ENCODE measurements at regions not wholly inside any gene's neighbourhood (a gene's known extent, or its start where the extent isn't known, plus 50 kb on each side); places are given as distances from the start of the nearest gene placed in this dataset.

GRCh38 chr2:88355486-88355885 lies 97.0 kb downstream of the FOXI3 start:
- no peaks in the 10 kb centered on the region for H3K27me3 ChIP-seq (ENCODE audit: insufficient read depth, low read length)
- no peaks in the 10 kb centered on the region for H3K9me3 ChIP-seq (ENCODE audit: low read length)
- H3K4me1 ChIP-seq (ENCODE audit: insufficient read depth, low read length, severe bottlenecking): no peaks in the 10 kb centered on the region
- H3K4me2 ChIP-seq (ENCODE audit: low read length): no peak overlapping the region
- no peak overlapping the region for H3K27ac ChIP-seq (ENCODE audit: low read depth, low read length, poor library complexity, severe bottlenecking)
- H3K4me3 ChIP-seq (ENCODE audit: low read depth, low read length, poor library complexity, severe bottlenecking): no peak overlapping the region
- H3K9ac ChIP-seq (ENCODE audit: low read length): no peak overlapping the region
- H3F3A ChIP-seq (ENCODE audit: insufficient read depth, low read length): no peaks in the 10 kb centered on the region
- H3K79me2 ChIP-seq (ENCODE audit: insufficient read depth, low read length): no peaks in the 10 kb centered on the region
- TF ChIP-seq, protein P1, sequence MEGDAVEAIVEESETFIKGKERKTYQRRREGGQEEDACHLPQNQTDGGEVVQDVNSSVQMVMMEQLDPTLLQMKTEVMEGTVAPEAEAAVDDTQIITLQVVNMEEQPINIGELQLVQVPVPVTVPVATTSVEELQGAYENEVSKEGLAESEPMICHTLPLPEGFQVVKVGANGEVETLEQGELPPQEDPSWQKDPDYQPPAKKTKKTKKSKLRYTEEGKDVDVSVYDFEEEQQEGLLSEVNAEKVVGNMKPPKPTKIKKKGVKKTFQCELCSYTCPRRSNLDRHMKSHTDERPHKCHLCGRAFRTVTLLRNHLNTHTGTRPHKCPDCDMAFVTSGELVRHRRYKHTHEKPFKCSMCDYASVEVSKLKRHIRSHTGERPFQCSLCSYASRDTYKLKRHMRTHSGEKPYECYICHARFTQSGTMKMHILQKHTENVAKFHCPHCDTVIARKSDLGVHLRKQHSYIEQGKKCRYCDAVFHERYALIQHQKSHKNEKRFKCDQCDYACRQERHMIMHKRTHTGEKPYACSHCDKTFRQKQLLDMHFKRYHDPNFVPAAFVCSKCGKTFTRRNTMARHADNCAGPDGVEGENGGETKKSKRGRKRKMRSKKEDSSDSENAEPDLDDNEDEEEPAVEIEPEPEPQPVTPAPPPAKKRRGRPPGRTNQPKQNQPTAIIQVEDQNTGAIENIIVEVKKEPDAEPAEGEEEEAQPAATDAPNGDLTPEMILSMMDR (IDR thresholded peaks at IDR 0.05; ENCODE audit: low read length): no peak
- TF ChIP-seq EZH2 (IDR thresholded peaks at IDR 0.05; ENCODE audit: borderline replicate concordance, low read length): no peak
- no peaks in the 10 kb centered on the region for H3K9me2 ChIP-seq (ENCODE audit: low read depth, low read length)
- no peaks in the 10 kb centered on the region for H4K20me1 ChIP-seq (ENCODE audit: insufficient read depth, low read length)
- no peaks in the 10 kb centered on the region for H3K36me3 ChIP-seq (ENCODE audit: insufficient read depth, low read length)
- H2AFZ ChIP-seq (ENCODE audit: low read length): no peak overlapping the region

- Histone ChIP-seq H3K4me3 (ENCODE audit: low read depth, low read length, poor library complexity, severe bottlenecking) (no peak overlapping the region), H3K9me3 (ENCODE audit: low read length) (no peaks in the 10 kb centered on the region), H3F3A (ENCODE audit: insufficient read depth, low read length) (no peaks in the 10 kb centered on the region), H3K9me2 (ENCODE audit: low read depth, low read length) (no peaks in the 10 kb centered on the region), H3K79me2 (ENCODE audit: insufficient read depth, low read length) (no peaks in the 10 kb centered on the region), H3K27me3 (ENCODE audit: insufficient read depth, low read length) (no peaks in the 10 kb centered on the region), H3K4me2 (ENCODE audit: low read length) (no peak overlapping the region), H2AFZ (ENCODE audit: low read length) (no peak overlapping the region), H4K20me1 (ENCODE audit: insufficient read depth, low read length) (no peaks in the 10 kb centered on the region), H3K36me3 (ENCODE audit: insufficient read depth, low read length) (no peaks in the 10 kb centered on the region), H3K27ac (ENCODE audit: low read depth, low read length, poor library complexity, severe bottlenecking) (no peak overlapping the region), H3K9ac (ENCODE audit: low read length) (no peak overlapping the region), H3K4me1 (ENCODE audit: insufficient read depth, low read length, severe bottlenecking) (no peaks in the 10 kb centered on the region)
- no peak for TF ChIP-seq EZH2 (IDR thresholded peaks at IDR 0.05; ENCODE audit: borderline replicate concordance, low read length)
- TF ChIP-seq, protein P1 (IDR thresholded peaks at IDR 0.05; ENCODE audit: low read length): no peak; the same call in 1 of the 2 replicates
Measured at GRCh38 chr2:88351249-88351601, 101.3 kb downstream of the FOXI3 start.

DNA sequence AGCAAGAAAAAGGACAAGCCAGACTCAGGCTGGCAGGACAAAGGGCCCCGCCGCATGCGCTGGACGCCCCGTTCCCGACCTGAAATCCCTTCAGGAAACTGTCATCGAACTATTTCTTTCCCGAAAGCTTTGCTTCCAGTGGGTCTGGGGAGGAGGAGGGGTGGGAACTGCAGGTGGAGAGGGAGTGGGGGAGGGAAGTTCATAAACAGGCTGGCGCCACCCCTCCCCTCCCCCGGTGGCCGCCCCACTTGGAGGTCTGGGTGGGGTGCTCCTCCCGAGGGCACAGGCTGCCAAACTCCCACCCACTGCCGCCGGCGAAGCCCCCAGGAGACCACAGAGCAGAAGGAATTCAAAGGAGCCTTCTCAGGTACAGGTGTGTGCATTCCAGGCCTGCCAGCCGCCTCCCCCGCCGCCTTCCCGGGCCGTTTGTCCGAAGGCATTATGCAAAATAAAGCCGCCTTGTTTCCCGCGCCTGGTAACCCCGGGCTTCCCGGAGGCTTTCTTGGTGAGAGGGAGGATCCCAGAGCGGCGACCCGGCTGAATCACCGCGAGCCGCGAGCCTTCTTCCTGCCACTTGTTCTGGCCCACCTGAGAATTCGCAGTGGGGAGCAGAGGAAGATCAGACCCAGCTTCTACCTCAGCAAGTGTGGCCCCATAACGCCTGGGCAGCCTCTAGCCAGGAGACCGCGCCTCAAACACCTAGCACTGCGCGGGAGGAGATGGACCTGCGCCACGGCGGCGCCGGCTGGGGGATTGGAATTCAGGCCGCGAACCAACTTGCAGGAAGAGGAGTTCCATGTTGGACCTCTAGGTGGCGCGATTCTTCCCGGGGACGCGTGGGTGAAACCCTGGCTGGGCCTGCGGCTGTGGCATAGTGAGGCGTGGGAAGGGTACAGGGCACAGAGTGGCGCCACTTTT lies 101.9 kb downstream of the FOXI3 start:
- Histone ChIP-seq H2AFZ (ENCODE audit: low read length) (no peak overlapping the region), H3F3A (ENCODE audit: insufficient read depth, low read length) (no peaks in the 10 kb centered on the region), H3K9me2 (ENCODE audit: low read depth, low read length) (no peaks in the 10 kb centered on the region), H4K20me1 (ENCODE audit: insufficient read depth, low read length) (no peaks in the 10 kb centered on the region), H3K4me2 (ENCODE audit: low read length) (no peak overlapping the region), H3K27ac (ENCODE audit: low read depth, low read length, poor library complexity, severe bottlenecking) (no peak overlapping the region), H3K79me2 (ENCODE audit: insufficient read depth, low read length) (no peaks in the 10 kb centered on the region), H3K4me1 (ENCODE audit: insufficient read depth, low read length, severe bottlenecking) (no peaks in the 10 kb centered on the region), H3K9ac (ENCODE audit: low read length) (no peak overlapping the region), H3K27me3 (ENCODE audit: insufficient read depth, low read length) (no peaks in the 10 kb centered on the region), H3K9me3 (ENCODE audit: low read length) (no peaks in the 10 kb centered on the region), H3K4me3 (ENCODE audit: low read depth, low read length, poor library complexity, severe bottlenecking) (no peak overlapping the region), H3K36me3 (ENCODE audit: insufficient read depth, low read length) (no peaks in the 10 kb centered on the region)
- no peak for TF ChIP-seq EZH2 (IDR thresholded peaks at IDR 0.05; ENCODE audit: borderline replicate concordance, low read length)
- TF ChIP-seq, protein P1 (IDR thresholded peaks at IDR 0.05; ENCODE audit: low read length): peak; percentile 67
